ENCODE measurements at regions not wholly inside any gene's neighbourhood (a gene's known extent, or its start where the extent isn't known, plus 50 kb on each side); places are given as distances from the start of the nearest gene placed in this dataset.

- ChIA-PET CTCF (no interaction called here), POLR2A (no interaction called here)
- H3K36me3 Mint-ChIP-seq (ENCODE audit: insufficient read depth, unreplicated experiment) = no peaks in the 10 kb centered on the region
- Histone ChIP-seq H3K36me3 (ENCODE audit: control insufficient read depth, insufficient read depth, low read length) (no peaks in the 10 kb centered on the region), H3K4me3 (ENCODE audit: low read depth, low read length) (no peak overlapping the region), H3K9me3 (peaks cover 30% of the 10 kb centered on the region), H3K27me3 (replicated peaks; ENCODE audit: control insufficient read depth, insufficient read depth, low read length) (no peaks in the 10 kb centered on the region), H3K4me1 (no peaks in the 10 kb centered on the region)
- H3K4me1 Mint-ChIP-seq (ENCODE audit: low read depth, unreplicated experiment) = no peaks in the 10 kb centered on the region
- H3K9me3 Mint-ChIP-seq (ENCODE audit: unreplicated experiment) = peaks cover 45% of the 10 kb centered on the region
- no peak overlapping the region for H3K4me3 Mint-ChIP-seq (ENCODE audit: unreplicated experiment)
- DNase-seq = no peak
- intact Hi-C loops (cut with micrococcal nuclease; ENCODE audit: unreplicated experiment) = no loop called here
- BruUV-seq (replicated peaks) = no TSS peak
- TF ChIP-seq CTCF (IDR thresholded peaks at IDR 0.05; ENCODE audit: insufficient read depth in 1 of 2, low read depth in 1 of 2, low read length in 1 of 2, severe bottlenecking in 1 of 2, unreplicated experiment in 1 of 2) = no peak
- no peak overlapping the region for H3K27ac Mint-ChIP-seq (ENCODE audit: unreplicated experiment)
- H3K27me3 Mint-ChIP-seq (ENCODE audit: insufficient read depth, unreplicated experiment) = no peaks in the 10 kb centered on the region
Measured at GRCh38 chr2:62283147-62283546, 87.2 kb downstream of the B3GNT2 start.

- Histone ChIP-seq H3K36me3 (ENCODE audit: control insufficient read depth, insufficient read depth, low read length) (no peaks in the 10 kb centered on the region), H3K9me3 (peaks cover 43% of the 10 kb centered on the region), H3K4me1 (no peaks in the 10 kb centered on the region), H3K27me3 (replicated peaks; ENCODE audit: control insufficient read depth, insufficient read depth, low read length) (no peaks in the 10 kb centered on the region), H3K4me3 (ENCODE audit: low read depth, low read length) (no peak overlapping the region)
- Mint-ChIP-seq H3K9me3 (ENCODE audit: unreplicated experiment) (peaks cover 53% of the 10 kb centered on the region), H3K27me3 (ENCODE audit: insufficient read depth, unreplicated experiment) (no peaks in the 10 kb centered on the region), H3K4me1 (ENCODE audit: low read depth, unreplicated experiment) (no peaks in the 10 kb centered on the region), H3K27ac (ENCODE audit: unreplicated experiment) (no peak overlapping the region), H3K4me3 (ENCODE audit: unreplicated experiment) (no peak overlapping the region), H3K36me3 (ENCODE audit: insufficient read depth, unreplicated experiment) (no peaks in the 10 kb centered on the region)
- ChIA-PET POLR2A (no interaction called here), CTCF (no interaction called here)
- intact Hi-C loops (cut with micrococcal nuclease; ENCODE audit: unreplicated experiment) = no loop called here
- DNase-seq = no peak
- no TSS peak for BruUV-seq (replicated peaks)
- no peak for TF ChIP-seq CTCF (IDR thresholded peaks at IDR 0.05; ENCODE audit: insufficient read depth in 1 of 2, low read depth in 1 of 2, low read length in 1 of 2, severe bottlenecking in 1 of 2, unreplicated experiment in 1 of 2)
Measured at GRCh38 chr2:62281663-62282062, 85.7 kb downstream of the B3GNT2 start.

- peaks cover 47% of the 10 kb centered on the region for H3K9me3 Mint-ChIP-seq (ENCODE audit: unreplicated experiment)
- CTCF ChIA-PET = no interaction called here
Measured at GRCh38 chr2:62277688-62278087, 81.8 kb downstream of the B3GNT2 start.

More at GRCh38 chr2:62277688-62278087, 81.8 kb downstream of the B3GNT2 start:
- intact Hi-C loops (cut with micrococcal nuclease; ENCODE audit: unreplicated experiment) = no loop called here
- Histone ChIP-seq H3K9me3 (peaks cover 39% of the 10 kb centered on the region), H3K27me3 (replicated peaks; ENCODE audit: control insufficient read depth, insufficient read depth, low read length) (no peaks in the 10 kb centered on the region), H3K4me1 (no peaks in the 10 kb centered on the region), H3K36me3 (ENCODE audit: control insufficient read depth, insufficient read depth, low read length) (no peaks in the 10 kb centered on the region), H3K4me3 (ENCODE audit: low read depth, low read length) (no peak overlapping the region)
- peak in 1 of 2 experiments; percentile 20 for DNase-seq
- no TSS peak for BruUV-seq (replicated peaks)
- H3K27ac Mint-ChIP-seq (ENCODE audit: unreplicated experiment) = no peak overlapping the region
- POLR2A ChIA-PET = no interaction called here
- no peaks in the 10 kb centered on the region for H3K36me3 Mint-ChIP-seq (ENCODE audit: insufficient read depth, unreplicated experiment)
- H3K27me3 Mint-ChIP-seq (ENCODE audit: insufficient read depth, unreplicated experiment) = no peaks in the 10 kb centered on the region
- no peaks in the 10 kb centered on the region for H3K4me1 Mint-ChIP-seq (ENCODE audit: low read depth, unreplicated experiment)
- TF ChIP-seq CTCF (IDR thresholded peaks at IDR 0.05; ENCODE audit: insufficient read depth in 1 of 2, low read depth in 1 of 2, low read length in 1 of 2, severe bottlenecking in 1 of 2, unreplicated experiment in 1 of 2) = no peak
- no peak overlapping the region for H3K4me3 Mint-ChIP-seq (ENCODE audit: unreplicated experiment)
